ENCODE measurements at regions not wholly inside any gene's neighbourhood (a gene's known extent, or its start where the extent isn't known, plus 50 kb on each side); places are given as distances from the start of the nearest gene placed in this dataset.

DNA sequence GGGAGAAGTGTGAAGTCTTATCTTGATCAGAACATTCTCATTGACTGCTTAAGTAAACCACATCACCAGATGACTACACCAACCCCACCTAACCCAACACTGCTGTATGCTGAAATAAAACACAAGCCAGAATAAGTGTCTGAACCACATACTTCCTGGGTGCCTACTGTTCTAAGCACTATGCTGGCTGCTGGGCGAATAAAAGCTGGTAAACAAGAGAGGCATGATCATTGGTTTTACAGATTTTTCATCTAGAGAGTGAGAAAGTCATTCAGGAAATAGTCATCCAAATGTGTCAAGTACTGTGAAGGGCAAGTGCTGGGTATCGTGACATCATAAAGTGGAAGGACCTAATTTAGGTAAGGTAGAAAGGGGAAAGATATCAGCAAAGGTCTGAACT lies 199.0 kb upstream of the SOX9 start:
- POLR2A ChIA-PET (ENCODE audit: unreplicated experiment), result no interaction called here
- Histone ChIP-seq H3K18ac (ENCODE audit: low read depth, low read length) (peak overlapping the region; percentile 50; the same call in 1 of the 2 replicates), H3K27ac (ENCODE audit: insufficient read depth, low read length) (no peak overlapping the region), H2BK120ac (ENCODE audit: low read depth, low read length) (peak overlapping the region; percentile 41; the same call in 1 of the 2 replicates), H2AK5ac (ENCODE audit: low read depth, low read length) (peak overlapping the region; percentile 70; the same call in 1 of the 2 replicates), H3K23ac (ENCODE audit: low read depth, low read length) (no peak overlapping the region; the same call in 1 of the 2 replicates), H3K4ac (ENCODE audit: low read depth, low read length) (peak overlapping the region; percentile 64), H3K14ac (replicated peaks; ENCODE audit: low read depth, low read length) (no peak overlapping the region; the same call in 1 of the 2 replicates), H4K91ac (ENCODE audit: insufficient read depth, low read depth, low read length) (no peak overlapping the region), H4K20me1 (ENCODE audit: insufficient read depth, low read length) (no peaks in the 10 kb centered on the region), H3K56ac (ENCODE audit: extremely low read depth, insufficient read depth, low read length) (no peak overlapping the region), H4K8ac (ENCODE audit: low read depth in 2 of 2, low read length in 2 of 2) (peak overlapping the region in 1 of 2 experiments; percentile 61; a peak in 2 of 4 replicates), H2AFZ (replicated peaks; ENCODE audit: low read length, poor library complexity) (no peak overlapping the region), H3K9me1 (ENCODE audit: insufficient read depth, low read length) (no peaks in the 10 kb centered on the region; the same call in 1 of the 2 replicates), H2BK5ac (ENCODE audit: low read depth, low read length, poor library complexity, severe bottlenecking) (peak overlapping the region; percentile 11), H3K4me3 (ENCODE audit: insufficient read depth, low read depth, low read length) (no peak overlapping the region), H2AK9ac (replicated peaks; ENCODE audit: low read depth, low read length, poor library complexity) (no peak overlapping the region), H3K9me3 (ENCODE audit: control insufficient read depth, insufficient read depth, low read length) (no peaks in the 10 kb centered on the region), H3K9ac (ENCODE audit: low read depth, low read length) (no peak overlapping the region), H3K27me3 (ENCODE audit: control insufficient read depth, insufficient read depth, low read length) (no peaks in the 10 kb centered on the region), H3K36me3 (ENCODE audit: control insufficient read depth, insufficient read depth, low read length) (no peaks in the 10 kb centered on the region), H3K4me1 (ENCODE audit: control insufficient read depth, insufficient read depth, low read length) (no peaks in the 10 kb centered on the region; the same call in 1 of the 2 replicates), H4K5ac (ENCODE audit: low read depth, low read length) (no peak overlapping the region; the same call in 1 of the 2 replicates), H3K4me2 (ENCODE audit: low read depth, low read length) (no peak overlapping the region), H2BK20ac (ENCODE audit: low read depth, low read length) (peak overlapping the region; percentile 48; the same call in 1 of the 2 replicates), H3K79me1 (ENCODE audit: low read depth in 1 of 2, low read length in 2 of 2) (no peaks in the 10 kb centered on the region), H2BK15ac (ENCODE audit: low read depth, low read length) (peak overlapping the region; percentile 34; the same call in 1 of the 3 replicates)
- no TSS peak for BruUV-seq (replicated peaks)
- intact Hi-C loops (cut with micrococcal nuclease) (no loop called here), in situ Hi-C loops (cut with MboI; ENCODE audit: low sequenced_read_pairs) (no loop called here), dilution Hi-C loops (cut with HindIII; ENCODE audit: low sequenced_read_pairs, unreplicated experiment) (no loop called here)
- TF ChIP-seq, protein P1, sequence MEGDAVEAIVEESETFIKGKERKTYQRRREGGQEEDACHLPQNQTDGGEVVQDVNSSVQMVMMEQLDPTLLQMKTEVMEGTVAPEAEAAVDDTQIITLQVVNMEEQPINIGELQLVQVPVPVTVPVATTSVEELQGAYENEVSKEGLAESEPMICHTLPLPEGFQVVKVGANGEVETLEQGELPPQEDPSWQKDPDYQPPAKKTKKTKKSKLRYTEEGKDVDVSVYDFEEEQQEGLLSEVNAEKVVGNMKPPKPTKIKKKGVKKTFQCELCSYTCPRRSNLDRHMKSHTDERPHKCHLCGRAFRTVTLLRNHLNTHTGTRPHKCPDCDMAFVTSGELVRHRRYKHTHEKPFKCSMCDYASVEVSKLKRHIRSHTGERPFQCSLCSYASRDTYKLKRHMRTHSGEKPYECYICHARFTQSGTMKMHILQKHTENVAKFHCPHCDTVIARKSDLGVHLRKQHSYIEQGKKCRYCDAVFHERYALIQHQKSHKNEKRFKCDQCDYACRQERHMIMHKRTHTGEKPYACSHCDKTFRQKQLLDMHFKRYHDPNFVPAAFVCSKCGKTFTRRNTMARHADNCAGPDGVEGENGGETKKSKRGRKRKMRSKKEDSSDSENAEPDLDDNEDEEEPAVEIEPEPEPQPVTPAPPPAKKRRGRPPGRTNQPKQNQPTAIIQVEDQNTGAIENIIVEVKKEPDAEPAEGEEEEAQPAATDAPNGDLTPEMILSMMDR (conservative IDR thresholded peaks at IDR 0.05; ENCODE audit: low read depth, low read length), result no peak
- no peak for TF ChIP-seq NFE2L2 (IDR thresholded peaks at IDR 0.05; ENCODE audit: low read depth, low read length)
- TF ChIP-seq, protein P2, sequence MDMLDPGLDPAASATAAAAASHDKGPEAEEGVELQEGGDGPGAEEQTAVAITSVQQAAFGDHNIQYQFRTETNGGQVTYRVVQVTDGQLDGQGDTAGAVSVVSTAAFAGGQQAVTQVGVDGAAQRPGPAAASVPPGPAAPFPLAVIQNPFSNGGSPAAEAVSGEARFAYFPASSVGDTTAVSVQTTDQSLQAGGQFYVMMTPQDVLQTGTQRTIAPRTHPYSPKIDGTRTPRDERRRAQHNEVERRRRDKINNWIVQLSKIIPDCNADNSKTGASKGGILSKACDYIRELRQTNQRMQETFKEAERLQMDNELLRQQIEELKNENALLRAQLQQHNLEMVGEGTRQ (IDR thresholded peaks at IDR 0.05; ENCODE audit: low read depth, low read length), result no peak
- no peak for ATAC-seq (ENCODE audit: low read depth)
- no CpG with 5 or more reads among the region's 2 CpGs for WGBS, 2 experiments (ENCODE audit: extremely low coverage in 2 of 2, insufficient read length in 1 of 2)
- DNase-seq, result no peak
- CTCF ChIA-PET, result no interaction called here

All from IMR-90 (cell line).